Activated CD4-positive, alpha-beta T cell treated with anti-CD3 and anti-CD28 coated beads, Interleukin-2, amount 50 U/mL, for 48 hours (primary cell): ENCODE measurements at regions not wholly inside any gene's neighbourhood (a gene's known extent, or its start where the extent isn't known, plus 50 kb on each side); places are given as distances from the start of the nearest gene placed in this dataset.
A peak's percentile ranks its signal among the peaks of the same experiment; 100 is the strongest.

ENCODE experiments used
- DNase-seq, 2 experiments: peaks; one replicate each; pipeline ENCODE4 v3.0.0-alpha.2; 2020

DNA sequence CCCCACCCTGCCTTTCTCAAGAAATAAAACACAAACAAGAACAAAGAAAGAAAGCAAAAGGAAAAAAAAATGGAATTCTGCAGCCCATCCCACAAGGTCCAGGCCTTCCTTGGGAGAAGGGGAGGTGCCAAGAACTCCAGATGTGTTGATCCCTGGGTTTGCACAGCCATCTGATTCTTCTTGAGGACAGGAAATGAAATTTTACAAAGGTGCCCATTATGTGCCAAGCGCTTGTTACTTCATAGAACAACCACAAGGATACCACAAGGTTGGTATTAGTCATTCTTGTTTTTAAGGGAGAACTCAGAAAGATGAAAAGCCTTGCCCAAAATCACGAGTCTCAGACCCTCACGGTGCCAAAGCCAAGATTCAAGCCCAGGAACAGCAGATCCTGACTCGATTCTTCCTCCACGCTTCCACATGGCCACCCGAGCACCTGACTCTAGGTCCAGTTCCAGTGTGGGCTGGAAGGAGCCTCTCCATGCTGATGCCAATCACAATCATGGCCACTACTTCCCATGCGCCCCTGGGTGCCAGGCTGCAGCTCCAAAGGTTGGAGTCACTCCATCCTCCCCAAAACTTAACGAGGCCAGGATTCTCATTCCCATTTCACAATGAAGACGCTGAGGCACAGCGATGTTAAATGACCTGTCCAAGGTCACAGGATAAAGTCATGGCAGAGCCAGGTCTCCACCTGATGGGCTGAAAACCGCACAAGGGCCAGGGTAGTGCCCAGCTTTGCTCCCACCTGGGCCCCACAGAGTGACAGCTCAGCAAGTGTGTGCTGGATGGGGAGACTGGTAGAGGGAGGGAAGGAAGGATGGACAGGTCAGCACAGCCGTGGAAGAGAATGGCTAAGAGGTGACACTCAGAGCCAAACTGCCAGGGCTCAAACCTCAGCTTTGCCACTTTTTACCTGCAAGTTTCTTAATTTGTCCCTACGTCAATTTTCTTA is 66.7 kb upstream of the TOP1 start:
- DNase-seq = no peak

DNA sequence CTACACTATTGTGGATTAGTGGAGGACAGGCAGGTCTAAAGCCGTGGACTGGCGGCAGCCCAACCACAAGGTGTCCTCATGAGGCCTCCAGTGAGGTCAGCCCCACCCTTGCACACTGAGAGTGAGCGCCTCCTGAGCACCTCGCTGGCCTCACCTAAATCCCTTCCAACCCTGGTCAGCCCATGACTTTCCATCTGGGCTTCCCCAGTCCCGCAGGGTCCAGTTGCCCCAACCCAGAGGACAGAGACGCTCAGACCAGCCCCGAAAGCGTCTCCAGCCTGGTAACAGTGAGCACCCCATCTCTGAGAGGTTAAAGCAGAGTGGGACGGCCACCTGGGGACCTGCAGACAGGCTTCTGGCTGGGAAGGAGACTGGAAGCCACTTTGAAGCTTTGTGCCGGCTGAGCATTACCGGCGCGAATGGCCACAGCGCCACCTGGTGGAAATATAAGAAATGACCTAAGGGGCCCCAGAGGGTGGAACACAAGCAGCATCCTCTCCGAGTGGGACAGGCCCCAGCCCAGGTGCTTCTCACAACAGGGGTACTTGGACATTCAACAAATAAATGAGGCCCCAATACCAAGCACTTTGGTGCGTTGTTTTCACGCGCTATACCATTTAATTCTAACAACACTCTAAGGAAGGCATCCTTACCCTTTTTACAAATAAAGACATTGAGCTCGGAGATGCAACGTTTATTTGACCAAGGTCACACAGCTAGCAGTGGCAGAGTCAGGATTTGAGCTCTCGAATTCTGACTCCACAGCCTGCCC is 65.7 kb upstream of the TOP1 start:
- peak; percentile 74 to 78 for DNase-seq

DNA sequence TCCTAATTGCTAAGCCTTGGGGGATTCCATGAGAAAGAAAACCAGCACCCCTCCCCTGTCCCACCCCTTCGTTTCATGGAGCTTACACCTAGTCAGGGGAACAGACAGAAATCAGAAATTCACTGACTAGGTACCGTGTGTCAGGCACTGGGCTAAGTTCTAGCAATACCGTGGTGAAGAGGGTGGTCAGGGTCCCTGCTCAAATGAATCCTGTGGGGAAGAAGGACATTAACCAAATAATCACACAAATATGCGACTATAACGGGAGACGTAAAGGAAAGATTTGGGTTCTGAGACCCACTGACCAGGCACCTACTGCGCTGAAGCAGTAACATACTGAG is 65.1 kb upstream of the TOP1 start:
- no peak for DNase-seq

DNA sequence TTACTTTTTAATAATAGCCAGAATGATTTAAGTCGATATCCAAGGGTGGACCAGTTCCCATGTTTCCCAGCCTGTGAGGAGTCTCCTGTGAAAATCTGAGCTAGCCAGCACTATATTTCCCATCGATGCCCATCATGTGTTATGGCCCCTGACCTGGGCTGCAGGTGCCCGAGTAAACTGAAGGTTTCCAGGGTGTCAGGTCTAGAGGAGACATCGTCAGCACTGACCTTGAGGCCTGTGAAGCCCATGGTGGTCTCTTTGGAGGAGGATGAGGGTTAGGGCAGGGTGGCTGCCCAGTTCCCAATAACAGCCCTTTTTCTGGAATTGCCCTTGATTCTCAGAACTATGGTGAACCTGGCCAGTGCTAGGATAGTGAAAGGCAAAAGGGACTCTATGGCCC is 63.0 kb upstream of the TOP1 start:
- DNase-seq = no peak

DNA sequence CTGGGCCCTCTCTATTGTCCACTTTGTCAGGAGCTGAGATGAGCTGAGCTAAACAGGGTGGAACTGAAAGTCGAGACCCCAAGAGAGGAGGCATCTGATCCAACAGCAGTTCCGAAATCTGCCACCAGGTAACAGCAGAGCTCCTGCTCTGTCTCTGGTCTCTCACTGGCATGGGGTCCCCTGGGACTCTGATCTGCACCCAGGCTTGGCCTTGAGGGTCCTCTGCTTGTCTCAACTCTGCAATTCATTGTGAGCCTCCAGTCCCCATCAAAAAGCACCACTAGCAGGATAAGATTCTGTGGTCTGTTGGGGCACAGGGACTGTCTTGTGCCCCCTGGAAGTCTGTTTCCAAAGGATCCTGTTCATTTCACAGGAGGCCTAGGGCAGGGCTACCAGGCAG is 62.5 kb upstream of the TOP1 start:
- no peak for DNase-seq

DNA sequence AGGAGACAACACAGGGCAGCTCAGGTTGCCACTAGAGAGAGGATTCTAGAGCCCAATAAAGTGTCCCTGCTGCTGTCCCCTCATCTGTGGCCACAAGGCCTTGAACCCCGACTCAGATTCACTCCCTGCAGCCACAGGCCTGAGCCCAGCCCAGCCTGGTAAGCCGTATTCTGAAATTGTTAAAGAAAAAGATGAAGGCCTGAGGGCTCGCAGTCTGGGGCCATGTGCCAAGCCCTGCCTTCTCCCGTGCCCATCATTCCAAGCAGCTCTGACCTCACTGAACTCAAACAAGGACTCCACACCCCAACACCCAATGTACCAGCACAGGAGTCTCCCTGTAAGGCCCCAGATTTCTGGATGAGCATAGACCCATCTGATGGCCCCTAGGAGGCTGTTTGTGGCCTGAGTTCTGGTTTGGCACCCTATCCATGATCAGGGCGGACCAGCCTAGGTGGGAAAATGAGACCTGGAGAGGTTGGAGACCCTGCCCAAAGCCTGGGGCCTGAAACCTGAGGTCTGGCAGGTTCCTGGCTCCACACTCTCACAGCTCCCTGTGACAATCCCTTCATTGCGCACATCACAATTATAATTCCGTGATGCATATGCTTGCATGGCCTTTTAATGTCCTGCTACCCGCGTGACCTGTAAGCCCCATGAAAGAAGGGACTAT is 62.0 kb upstream of the TOP1 start:
- no peak for DNase-seq

DNA sequence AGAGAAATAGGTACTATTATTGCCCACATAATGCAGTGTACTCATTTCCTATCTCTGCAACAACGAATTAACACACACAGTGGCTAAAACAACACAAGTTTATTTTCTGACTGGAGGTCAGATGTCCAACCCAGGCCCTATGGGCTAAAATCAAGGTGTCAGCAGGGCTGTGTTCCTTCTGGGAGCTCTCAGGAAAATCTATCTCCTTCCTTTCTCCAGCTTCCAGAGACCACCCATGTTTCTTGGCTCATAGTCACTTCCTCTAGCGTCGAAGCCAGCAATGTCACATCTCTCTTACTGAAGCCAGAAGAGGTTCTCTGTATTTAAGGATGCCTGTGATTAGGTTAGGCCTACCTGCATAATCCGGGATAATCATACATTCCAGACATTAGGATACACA is 60.9 kb upstream of the TOP1 start:
- no peak for DNase-seq

DNA sequence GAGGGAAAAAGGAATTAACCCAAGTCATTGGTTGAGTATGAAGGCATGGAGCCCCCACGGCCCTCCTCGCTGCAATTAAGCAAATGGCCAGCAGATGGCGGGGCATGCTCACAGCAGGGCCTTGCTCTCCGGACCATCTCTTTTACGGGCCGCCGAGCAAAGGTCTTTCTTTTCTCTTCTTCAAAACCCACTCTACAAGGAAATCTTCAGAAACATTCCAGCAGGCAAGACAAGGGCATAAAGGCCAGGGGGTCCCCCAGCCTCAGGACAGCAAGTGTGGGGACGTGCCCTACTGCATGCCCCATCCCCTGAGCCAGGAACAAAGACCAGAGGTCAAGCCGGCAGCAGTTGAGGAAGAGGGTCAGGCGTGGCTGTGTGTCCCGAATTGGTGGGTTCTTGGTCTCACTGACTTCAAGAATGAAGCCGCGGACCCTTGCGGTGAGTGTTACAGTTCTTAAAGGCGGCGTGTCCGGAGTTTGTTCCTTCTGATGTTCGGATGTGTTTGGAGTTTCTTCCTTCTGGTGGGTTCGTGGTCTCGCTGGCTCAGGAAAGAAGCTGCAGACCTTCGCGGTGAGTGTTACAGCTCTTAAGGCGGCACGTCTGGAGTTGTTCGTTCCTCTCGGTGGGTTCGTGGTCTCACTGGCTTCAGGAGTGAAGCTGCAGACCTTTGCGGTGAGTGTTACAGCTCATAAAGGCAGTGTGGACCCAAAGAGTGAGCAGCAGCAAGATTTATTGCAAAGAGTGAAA is 59.6 kb upstream of the TOP1 start:
- peak; percentile 91 to 94 for DNase-seq

DNA sequence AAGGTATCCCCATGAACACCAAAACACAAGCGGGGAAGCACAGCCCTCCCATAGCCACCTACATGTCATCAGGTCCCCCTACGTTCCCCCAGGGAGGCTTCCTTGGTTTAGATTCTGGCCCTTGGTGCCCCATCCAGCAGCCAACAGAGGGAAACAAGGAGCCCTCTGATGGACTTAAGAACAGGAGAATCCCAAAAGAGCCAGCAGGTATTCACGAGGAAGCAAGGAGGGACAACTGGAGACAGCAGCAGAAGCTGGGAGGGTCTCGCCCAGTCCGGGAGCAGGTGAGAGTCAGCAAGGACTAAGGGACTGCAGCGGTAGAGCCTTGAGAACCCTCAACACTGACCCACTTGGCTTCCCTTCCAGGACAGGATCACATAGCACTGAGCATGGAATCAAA is 58.4 kb upstream of the TOP1 start:
- DNase-seq = no peak

DNA sequence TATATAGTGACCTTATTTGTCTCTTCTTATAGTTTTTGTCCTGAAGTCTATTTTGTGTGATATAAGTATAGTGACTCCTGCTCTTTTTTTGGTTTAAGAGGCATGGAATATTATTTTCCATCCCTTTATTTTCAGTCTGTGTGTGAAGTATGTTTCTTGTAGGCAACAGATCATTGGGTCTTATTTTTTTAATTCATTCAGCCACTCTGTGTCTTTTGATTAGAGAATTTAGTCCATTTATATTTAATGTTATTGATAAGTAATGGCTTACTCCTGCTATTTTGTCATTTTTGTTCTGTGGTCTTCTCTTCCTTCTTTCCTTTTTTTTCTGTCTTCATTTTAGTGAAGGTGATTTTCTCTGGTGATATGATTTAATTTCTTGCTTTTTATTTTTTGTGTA is 51.4 kb upstream of the TOP1 start:
- DNase-seq = no peak

DNA sequence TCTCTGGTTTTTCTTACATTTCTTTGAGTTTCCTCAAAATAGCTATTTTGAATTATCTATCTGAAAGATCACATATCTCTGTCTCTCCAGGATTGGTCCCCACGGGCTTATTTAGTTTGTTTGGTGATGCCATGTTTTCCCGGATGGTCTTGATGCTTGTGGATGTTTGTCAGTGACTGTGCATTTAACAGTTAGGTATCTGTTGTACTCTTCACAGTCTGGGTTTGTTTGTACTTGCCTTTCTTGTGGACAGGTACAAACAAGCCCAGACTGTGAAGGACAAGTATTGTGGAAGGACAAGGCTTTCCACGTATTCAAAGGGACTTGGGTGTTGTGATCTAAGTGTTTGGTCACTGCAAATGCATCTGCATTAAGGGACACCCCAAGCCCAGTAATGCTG is 49.9 kb upstream of the TOP1 start:
- no peak for DNase-seq
